Gastrocnemius medialis (tissue), 4 donors: ENCODE measurements at regions not wholly inside any gene's neighbourhood (a gene's known extent, or its start where the extent isn't known, plus 50 kb on each side); places are given as distances from the start of the nearest gene placed in this dataset.

Source experiments
- ATAC-seq, 2 donors: fragments of 150-250 bp; one replicate each; pipeline ENCODE4 v1.9.1; 2016
- DNase-seq, 2 donors: peaks; one replicate each; pipeline ENCODE4 v3.0.0-alpha.2; 2019
- H3K27ac ChIP-seq, 4 donors: fragments of 200-600 bp; sonication (generic); 1 replicate in 1 of 4; 2 replicates in 3 of 4; pipeline ENCODE4 v1.5.1; 2016 to 2018; ENCODE audit warnings: mild to moderate bottlenecking in 2 of 4, moderate library complexity in 1 of 4
- H3K27me3 ChIP-seq, 3 donors: fragments of 200-600 bp; sonication (generic) in 2 of 3; 1 replicate in 1 of 3; 2 replicates in 2 of 3; pipeline versions ENCODE4 v1.5.1 to v1.6.0; 2016 to 2019; ENCODE audit warnings: mild to moderate bottlenecking in 1 of 3, moderate library complexity in 1 of 3
- H3K36me3 ChIP-seq, 2 donors: fragments of 200-600 bp; sonication (generic) in 1 of 2; one replicate each; pipeline ENCODE4 v1.5.1; 2017 to 2018
- H3K4me1 ChIP-seq, 2 donors: fragments of 200-600 bp; sonication (generic) in 1 of 2; one replicate each; pipeline ENCODE4 v1.5.1; 2016 to 2017; ENCODE audit warnings: mild to moderate bottlenecking in 2 of 2
- H3K4me3 ChIP-seq, 4 donors: fragments of 200-600 bp; sonication (generic) in 3 of 4; 1 replicate in 1 of 4; 2 replicates in 3 of 4; pipeline ENCODE4 v1.5.1; 2016 to 2019; ENCODE audit warnings: mild to moderate bottlenecking in 2 of 4
- H3K9me3 ChIP-seq, 3 donors: fragments of 200-600 bp; sonication (generic) in 2 of 3; 1 replicate in 1 of 3; 2 replicates in 2 of 3; pipeline ENCODE4 v1.5.1; 2016 to 2019
- POLR2A ChIP-seq, 2 donors: fragments of 450-650 bp; IDR thresholded peaks; one replicate each; pipeline ENCODE4 v1.6.1; 2017; ENCODE audit warnings: antibody characterized with exemption in 2 of 2, mild to moderate bottlenecking in 2 of 2, moderate library complexity in 2 of 2
- in situ Hi-C, 4 donors: fragments of 200-750 bp; cut with MboI; loops; one replicate each; pipeline versions ENCODE4 v1.15.0 to v1.8.0; 2017; ENCODE audit warnings: low sequenced_read_pairs in 4 of 4
- intact Hi-C: fragments of 100-400 bp; cut with DNase I; formaldehyde crosslinking; loops from one replicate; pipeline ENCODE4 v1.15.1; 2023; ENCODE audit warnings: low total_unique reads
- TF ChIP-seq, protein P1 (sequence below), 5 experiments: fragments of 450-650 bp in 3 of 5; fragments of 200-600 bp in 2 of 5; sonication (generic) in 2 of 5; IDR thresholded peaks in 4 of 5; conservative IDR thresholded peaks in 1 of 5; 1 replicate in 4 of 5; 2 replicates in 1 of 5; pipeline ENCODE4 v1.5.1; 2016 to 2019; ENCODE audit warnings: antibody characterized with exemption in 5 of 5, mild to moderate bottlenecking in 3 of 5, moderate library complexity in 3 of 5

DNA sequence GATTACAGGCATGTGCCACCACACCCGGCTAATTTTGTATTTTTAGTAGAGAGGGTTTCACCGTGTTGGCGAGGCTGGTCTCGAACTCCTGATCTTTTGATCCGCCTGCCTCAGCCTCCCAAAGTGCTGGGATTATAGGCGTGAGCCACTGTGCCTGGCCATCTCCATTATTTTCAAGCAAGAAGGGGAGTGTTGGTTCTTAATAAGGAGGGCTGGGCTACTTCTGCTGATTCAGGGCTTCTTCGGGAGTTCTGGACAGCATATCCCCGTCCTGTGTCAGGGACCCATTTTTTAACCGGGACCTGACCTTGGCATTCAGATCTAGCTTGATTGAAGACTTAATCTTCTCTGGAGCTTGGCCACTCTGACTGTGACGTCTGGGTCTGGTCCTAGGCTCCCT is 74.1 kb upstream of the SYN2 start:
- in situ Hi-C loops (no loop called here), intact Hi-C loops (no loop called here)
- DNase-seq = no peak
- Histone ChIP-seq H3K4me3 (no peak overlapping the region), H3K4me1 (no peaks in the 10 kb centered on the region), H3K36me3 (no peaks in the 10 kb centered on the region), H3K9me3 (no peaks in the 10 kb centered on the region), H3K27ac (no peak overlapping the region), H3K27me3 (no peaks in the 10 kb centered on the region)
- no peak for TF ChIP-seq POLR2A (IDR thresholded peaks at IDR 0.05)
- TF ChIP-seq, protein P1, sequence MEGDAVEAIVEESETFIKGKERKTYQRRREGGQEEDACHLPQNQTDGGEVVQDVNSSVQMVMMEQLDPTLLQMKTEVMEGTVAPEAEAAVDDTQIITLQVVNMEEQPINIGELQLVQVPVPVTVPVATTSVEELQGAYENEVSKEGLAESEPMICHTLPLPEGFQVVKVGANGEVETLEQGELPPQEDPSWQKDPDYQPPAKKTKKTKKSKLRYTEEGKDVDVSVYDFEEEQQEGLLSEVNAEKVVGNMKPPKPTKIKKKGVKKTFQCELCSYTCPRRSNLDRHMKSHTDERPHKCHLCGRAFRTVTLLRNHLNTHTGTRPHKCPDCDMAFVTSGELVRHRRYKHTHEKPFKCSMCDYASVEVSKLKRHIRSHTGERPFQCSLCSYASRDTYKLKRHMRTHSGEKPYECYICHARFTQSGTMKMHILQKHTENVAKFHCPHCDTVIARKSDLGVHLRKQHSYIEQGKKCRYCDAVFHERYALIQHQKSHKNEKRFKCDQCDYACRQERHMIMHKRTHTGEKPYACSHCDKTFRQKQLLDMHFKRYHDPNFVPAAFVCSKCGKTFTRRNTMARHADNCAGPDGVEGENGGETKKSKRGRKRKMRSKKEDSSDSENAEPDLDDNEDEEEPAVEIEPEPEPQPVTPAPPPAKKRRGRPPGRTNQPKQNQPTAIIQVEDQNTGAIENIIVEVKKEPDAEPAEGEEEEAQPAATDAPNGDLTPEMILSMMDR (IDR thresholded peaks at IDR 0.05 in 4 of 5, conservative IDR thresholded peaks at IDR 0.05 in 1 of 5) = no peak
- no peak for ATAC-seq

DNA sequence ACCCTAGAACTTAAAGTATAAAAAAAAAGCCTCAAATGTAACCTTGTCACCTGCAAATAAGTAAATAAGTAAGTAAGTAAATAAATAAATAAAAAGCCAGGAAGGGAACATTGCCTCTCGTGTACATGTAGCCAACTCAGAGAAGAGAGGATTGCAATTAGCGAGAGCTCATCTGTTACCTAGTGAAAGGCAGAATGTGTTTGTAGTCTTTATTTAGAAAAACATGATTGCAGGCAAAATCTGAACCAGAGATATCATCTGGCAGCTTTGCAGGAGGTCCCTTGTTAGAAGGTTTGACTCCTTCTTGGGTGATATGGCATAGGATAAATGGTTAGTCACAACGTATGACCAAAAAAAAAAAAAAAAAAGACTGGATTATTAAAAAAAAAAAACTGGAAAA is 71.6 kb upstream of the SYN2 start:
- H3K4me1 ChIP-seq = no peaks in the 10 kb centered on the region
- H3K27me3 ChIP-seq = peaks cover 0 to 2% (median 0%) of the 10 kb centered on the region in 3 donors
- no peak for TF ChIP-seq POLR2A (IDR thresholded peaks at IDR 0.05)
- ATAC-seq (no peak), DNase-seq (no peak)
- intact Hi-C loops = no loop called here
- no peak overlapping the region for H3K4me3 ChIP-seq
- H3K9me3 ChIP-seq = no peaks in the 10 kb centered on the region
- H3K27ac ChIP-seq = no peak overlapping the region
- in situ Hi-C loops = no loop called here
- H3K36me3 ChIP-seq = no peaks in the 10 kb centered on the region

DNA sequence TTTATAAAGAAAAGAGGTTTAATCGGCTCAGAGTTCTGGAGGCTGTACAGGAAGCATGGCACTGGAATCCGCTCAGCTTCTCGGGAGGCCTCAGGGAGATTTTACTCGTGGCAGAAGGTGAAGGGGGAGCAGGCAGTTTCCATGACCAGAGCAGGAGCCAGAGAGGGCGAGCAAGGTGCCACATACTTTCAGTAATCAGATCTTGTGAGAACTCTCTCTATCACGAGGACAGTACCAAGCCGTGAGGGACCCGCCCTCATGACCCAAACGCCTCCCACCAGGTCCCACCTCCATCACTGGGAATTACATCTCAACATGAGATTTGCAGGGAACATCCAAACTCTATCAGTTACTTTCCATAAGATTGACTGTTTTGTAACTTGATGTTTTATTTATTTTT is 70.7 kb upstream of the SYN2 start:
- intact Hi-C loops = no loop called here
- ATAC-seq = no peak
- H3K36me3 ChIP-seq = no peaks in the 10 kb centered on the region
- H3K9me3 ChIP-seq = no peaks in the 10 kb centered on the region
- in situ Hi-C loops = no loop called here
- H3K27ac ChIP-seq = no peak overlapping the region
- H3K4me3 ChIP-seq = no peak overlapping the region
- peaks cover 0 to 2% (median 0%) of the 10 kb centered on the region in 3 donors for H3K27me3 ChIP-seq
- TF ChIP-seq POLR2A (IDR thresholded peaks at IDR 0.05) = no peak
- TF ChIP-seq, protein P1 (IDR thresholded peaks at IDR 0.05 in 4 of 5, conservative IDR thresholded peaks at IDR 0.05 in 1 of 5) = no peak
- H3K4me1 ChIP-seq = no peaks in the 10 kb centered on the region
- no peak for DNase-seq

DNA sequence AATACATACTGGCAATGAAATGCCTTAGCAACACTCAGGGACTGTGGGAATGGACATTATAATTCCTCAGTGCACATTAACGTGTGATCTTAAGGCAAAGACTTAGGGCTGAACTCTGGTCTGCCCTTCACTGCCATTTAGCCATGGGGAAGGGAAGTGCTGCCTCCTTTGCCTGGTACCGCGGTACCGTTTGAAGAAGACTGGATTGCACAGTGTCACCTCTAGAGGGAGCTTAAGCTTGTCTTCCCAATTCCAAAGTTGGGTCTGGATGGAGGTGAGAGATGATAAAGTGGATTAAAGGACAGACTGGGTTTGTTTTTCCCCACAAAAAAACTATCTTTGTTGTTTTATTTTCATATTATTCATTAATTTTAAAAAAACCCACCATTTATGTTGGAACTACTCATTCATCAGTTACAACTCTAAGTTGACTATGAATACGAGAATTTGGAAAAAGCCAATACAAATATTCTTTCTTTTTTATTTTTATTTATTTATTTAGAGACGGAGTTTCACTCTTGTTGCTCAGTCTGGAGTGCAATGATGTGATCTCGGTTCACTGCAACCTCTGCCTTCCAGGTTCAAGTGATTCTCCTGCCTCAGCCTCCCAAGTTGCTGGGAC is 60.0 kb upstream of the SYN2 start:
- no peak for TF ChIP-seq POLR2A (IDR thresholded peaks at IDR 0.05)
- TF ChIP-seq, protein P1 (IDR thresholded peaks at IDR 0.05 in 4 of 5, conservative IDR thresholded peaks at IDR 0.05 in 1 of 5) = peak in 1 of 5 experiments; percentile 37
- intact Hi-C loops = no loop called here
- DNase-seq (no peak), ATAC-seq (no peak)
- H3K4me1 ChIP-seq = no peaks in the 10 kb centered on the region
- H3K9me3 ChIP-seq = no peaks in the 10 kb centered on the region
- no peaks in the 10 kb centered on the region for H3K27me3 ChIP-seq
- no peaks in the 10 kb centered on the region for H3K36me3 ChIP-seq
- no peak overlapping the region for H3K27ac ChIP-seq
- in situ Hi-C loops = no loop called here
- H3K4me3 ChIP-seq = no peak overlapping the region

DNA sequence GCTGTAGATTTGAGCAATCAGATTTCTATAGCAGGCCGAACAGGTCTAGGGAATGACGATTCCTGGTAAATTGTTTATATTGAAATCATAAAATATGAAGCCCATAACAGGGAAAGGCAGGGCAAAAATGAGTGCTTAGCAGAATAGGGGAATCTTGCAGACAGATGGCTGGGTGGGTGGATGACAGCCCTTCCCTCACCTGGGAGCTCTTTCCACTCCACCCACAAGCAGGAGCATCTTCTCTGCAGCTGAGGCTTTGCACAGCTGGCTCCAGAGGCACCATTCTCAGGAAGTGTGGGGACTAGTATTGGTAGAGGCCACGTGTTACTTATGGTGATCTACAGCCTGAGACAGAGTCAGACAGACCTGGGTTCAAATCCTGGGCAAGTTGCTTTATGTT is 55.9 kb upstream of the SYN2 start:
- H3K36me3 ChIP-seq = no peaks in the 10 kb centered on the region
- intact Hi-C loops = no loop called here

More for the DNA sequence above, 55.9 kb upstream of the SYN2 start:
- DNase-seq (no peak), ATAC-seq (no peak)
- TF ChIP-seq, protein P1 (IDR thresholded peaks at IDR 0.05 in 4 of 5, conservative IDR thresholded peaks at IDR 0.05 in 1 of 5) = no peak
- TF ChIP-seq POLR2A (IDR thresholded peaks at IDR 0.05) = no peak
- H3K27me3 ChIP-seq = no peaks in the 10 kb centered on the region
- H3K27ac ChIP-seq = no peak overlapping the region
- no peak overlapping the region for H3K4me3 ChIP-seq
- in situ Hi-C loops = no loop called here
- H3K9me3 ChIP-seq = no peaks in the 10 kb centered on the region
- H3K4me1 ChIP-seq = no peaks in the 10 kb centered on the region
